ENCODE measurements at regions not wholly inside any gene's neighbourhood (a gene's known extent, or its start where the extent isn't known, plus 50 kb on each side); places are given as distances from the start of the nearest gene placed in this dataset.

DNA sequence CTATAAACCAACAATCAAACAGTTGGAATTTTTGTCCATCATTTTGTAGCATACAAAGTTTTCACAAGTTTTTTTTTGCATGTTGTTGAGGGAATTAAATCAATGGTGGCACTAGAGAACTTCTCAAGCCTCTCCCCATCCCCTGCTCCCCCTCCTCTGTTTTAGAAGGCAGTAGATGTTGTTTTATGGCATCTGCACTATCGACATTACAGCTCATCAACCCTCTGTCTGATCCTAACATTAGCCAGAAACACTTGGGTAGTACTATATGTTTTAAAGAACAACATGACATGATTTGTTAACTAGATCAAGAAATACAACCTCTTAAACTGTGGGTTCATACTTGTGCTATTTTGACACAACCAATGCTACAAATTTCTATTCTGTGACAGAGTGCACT, 306.5 kb upstream of the NR5A2 start:
- TF ChIP-seq RAD21 (conservative IDR thresholded peaks at IDR 0.05) (no peak), EP300 (conservative IDR thresholded peaks at IDR 0.05; ENCODE audit: poor library complexity, severe bottlenecking) (no peak), TAF1 (IDR thresholded peaks at IDR 0.05; ENCODE audit: low read depth) (no peak), SMC3 (conservative IDR thresholded peaks at IDR 0.05; ENCODE audit: poor library complexity) (no peak), POLR2AphosphoS5 (IDR thresholded peaks at IDR 0.05) (no peak), EZH2 (IDR thresholded peaks at IDR 0.05; ENCODE audit: borderline replicate concordance, insufficient read depth, low read length, poor library complexity, severe bottlenecking) (no peak), MXI1 (conservative IDR thresholded peaks at IDR 0.05; ENCODE audit: poor library complexity, severe bottlenecking) (no peak)
- TF ChIP-seq, protein P1, sequence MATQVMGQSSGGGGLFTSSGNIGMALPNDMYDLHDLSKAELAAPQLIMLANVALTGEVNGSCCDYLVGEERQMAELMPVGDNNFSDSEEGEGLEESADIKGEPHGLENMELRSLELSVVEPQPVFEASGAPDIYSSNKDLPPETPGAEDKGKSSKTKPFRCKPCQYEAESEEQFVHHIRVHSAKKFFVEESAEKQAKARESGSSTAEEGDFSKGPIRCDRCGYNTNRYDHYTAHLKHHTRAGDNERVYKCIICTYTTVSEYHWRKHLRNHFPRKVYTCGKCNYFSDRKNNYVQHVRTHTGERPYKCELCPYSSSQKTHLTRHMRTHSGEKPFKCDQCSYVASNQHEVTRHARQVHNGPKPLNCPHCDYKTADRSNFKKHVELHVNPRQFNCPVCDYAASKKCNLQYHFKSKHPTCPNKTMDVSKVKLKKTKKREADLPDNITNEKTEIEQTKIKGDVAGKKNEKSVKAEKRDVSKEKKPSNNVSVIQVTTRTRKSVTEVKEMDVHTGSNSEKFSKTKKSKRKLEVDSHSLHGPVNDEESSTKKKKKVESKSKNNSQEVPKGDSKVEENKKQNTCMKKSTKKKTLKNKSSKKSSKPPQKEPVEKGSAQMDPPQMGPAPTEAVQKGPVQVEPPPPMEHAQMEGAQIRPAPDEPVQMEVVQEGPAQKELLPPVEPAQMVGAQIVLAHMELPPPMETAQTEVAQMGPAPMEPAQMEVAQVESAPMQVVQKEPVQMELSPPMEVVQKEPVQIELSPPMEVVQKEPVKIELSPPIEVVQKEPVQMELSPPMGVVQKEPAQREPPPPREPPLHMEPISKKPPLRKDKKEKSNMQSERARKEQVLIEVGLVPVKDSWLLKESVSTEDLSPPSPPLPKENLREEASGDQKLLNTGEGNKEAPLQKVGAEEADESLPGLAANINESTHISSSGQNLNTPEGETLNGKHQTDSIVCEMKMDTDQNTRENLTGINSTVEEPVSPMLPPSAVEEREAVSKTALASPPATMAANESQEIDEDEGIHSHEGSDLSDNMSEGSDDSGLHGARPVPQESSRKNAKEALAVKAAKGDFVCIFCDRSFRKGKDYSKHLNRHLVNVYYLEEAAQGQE (IDR thresholded peaks at IDR 0.05; ENCODE audit: borderline replicate concordance) = no peak
- Histone ChIP-seq H3K9ac (ENCODE audit: low read length) (no peak overlapping the region), H3K36me3 (ENCODE audit: insufficient read depth, low read length) (no peaks in the 10 kb centered on the region), H3K9me2 (ENCODE audit: insufficient read depth, low read length) (no peaks in the 10 kb centered on the region), H4K20me1 (ENCODE audit: insufficient read depth) (no peaks in the 10 kb centered on the region), H3F3A (ENCODE audit: insufficient read depth, low read length, poor library complexity, severe bottlenecking) (no peaks in the 10 kb centered on the region), H3K4me2 (ENCODE audit: low read length) (no peak overlapping the region), H3K9me3 (ENCODE audit: low read length) (no peaks in the 10 kb centered on the region), H3K79me2 (replicated peaks; ENCODE audit: insufficient read depth, low read length) (no peaks in the 10 kb centered on the region), H2AFZ (ENCODE audit: low read depth, low read length) (no peak overlapping the region), H3K4me3 (ENCODE audit: low read length) (no peak overlapping the region), H3K27me3 (ENCODE audit: insufficient read depth, low read depth, low read length) (no peaks in the 10 kb centered on the region), H3K27ac (ENCODE audit: low read length) (no peak overlapping the region)

DNA sequence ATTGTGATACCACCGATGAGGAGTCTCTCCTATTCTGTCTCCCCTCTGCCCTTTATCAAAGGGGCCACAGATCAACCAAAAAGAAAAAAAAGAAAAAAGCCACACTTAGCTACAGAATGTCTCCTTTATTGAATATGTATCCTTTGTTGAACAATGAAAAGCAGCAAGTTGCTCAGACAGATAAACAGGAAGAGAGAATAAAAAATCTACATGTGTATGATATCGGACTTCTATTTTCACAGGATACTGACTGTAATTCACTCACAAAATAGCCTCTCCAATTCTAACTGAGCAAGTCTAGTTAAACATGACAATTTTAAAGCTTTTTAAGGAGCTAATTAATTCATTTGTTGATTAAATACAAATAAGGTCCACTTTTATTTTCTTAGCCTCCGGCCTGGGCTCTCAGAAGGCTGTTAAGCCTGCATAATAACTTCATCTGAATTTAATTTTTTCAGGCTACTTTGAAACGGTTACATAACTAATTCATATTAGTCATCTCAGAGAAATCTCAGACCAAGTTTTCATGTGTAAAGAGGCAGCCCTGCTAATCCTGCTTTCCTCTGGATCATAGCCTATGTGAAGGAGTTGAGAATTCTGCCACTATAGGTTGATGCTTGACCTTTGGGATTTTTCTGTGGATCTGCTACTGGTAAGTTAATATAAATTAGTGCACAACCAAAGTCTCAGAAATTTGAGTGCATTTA, 304.1 kb upstream of the NR5A2 start:
- H3K9ac ChIP-seq (ENCODE audit: low read length) = no peak overlapping the region
- H3K27me3 ChIP-seq (ENCODE audit: insufficient read depth, low read depth, low read length) = no peaks in the 10 kb centered on the region
- no peak overlapping the region for H3K4me2 ChIP-seq (ENCODE audit: low read length)
- no peaks in the 10 kb centered on the region for H3K9me2 ChIP-seq (ENCODE audit: insufficient read depth, low read length)
- H2AFZ ChIP-seq (ENCODE audit: low read depth, low read length) = no peak overlapping the region
- H4K20me1 ChIP-seq (ENCODE audit: insufficient read depth) = no peaks in the 10 kb centered on the region
- no peaks in the 10 kb centered on the region for H3K9me3 ChIP-seq (ENCODE audit: low read length)
- no peaks in the 10 kb centered on the region for H3K36me3 ChIP-seq (ENCODE audit: insufficient read depth, low read length)
- H3K79me2 ChIP-seq (replicated peaks; ENCODE audit: insufficient read depth, low read length) = no peaks in the 10 kb centered on the region
- H3K27ac ChIP-seq (ENCODE audit: low read length) = no peak overlapping the region
- TF ChIP-seq RAD21 (conservative IDR thresholded peaks at IDR 0.05) (no peak), SMC3 (conservative IDR thresholded peaks at IDR 0.05; ENCODE audit: poor library complexity) (no peak), TAF1 (IDR thresholded peaks at IDR 0.05; ENCODE audit: low read depth) (no peak), POLR2AphosphoS5 (IDR thresholded peaks at IDR 0.05) (no peak), EP300 (conservative IDR thresholded peaks at IDR 0.05; ENCODE audit: poor library complexity, severe bottlenecking) (no peak), EZH2 (IDR thresholded peaks at IDR 0.05; ENCODE audit: borderline replicate concordance, insufficient read depth, low read length, poor library complexity, severe bottlenecking) (no peak), MXI1 (conservative IDR thresholded peaks at IDR 0.05; ENCODE audit: poor library complexity, severe bottlenecking) (no peak)
- TF ChIP-seq, protein P1 (IDR thresholded peaks at IDR 0.05; ENCODE audit: borderline replicate concordance) = no peak
- TF ChIP-seq, protein P2, sequence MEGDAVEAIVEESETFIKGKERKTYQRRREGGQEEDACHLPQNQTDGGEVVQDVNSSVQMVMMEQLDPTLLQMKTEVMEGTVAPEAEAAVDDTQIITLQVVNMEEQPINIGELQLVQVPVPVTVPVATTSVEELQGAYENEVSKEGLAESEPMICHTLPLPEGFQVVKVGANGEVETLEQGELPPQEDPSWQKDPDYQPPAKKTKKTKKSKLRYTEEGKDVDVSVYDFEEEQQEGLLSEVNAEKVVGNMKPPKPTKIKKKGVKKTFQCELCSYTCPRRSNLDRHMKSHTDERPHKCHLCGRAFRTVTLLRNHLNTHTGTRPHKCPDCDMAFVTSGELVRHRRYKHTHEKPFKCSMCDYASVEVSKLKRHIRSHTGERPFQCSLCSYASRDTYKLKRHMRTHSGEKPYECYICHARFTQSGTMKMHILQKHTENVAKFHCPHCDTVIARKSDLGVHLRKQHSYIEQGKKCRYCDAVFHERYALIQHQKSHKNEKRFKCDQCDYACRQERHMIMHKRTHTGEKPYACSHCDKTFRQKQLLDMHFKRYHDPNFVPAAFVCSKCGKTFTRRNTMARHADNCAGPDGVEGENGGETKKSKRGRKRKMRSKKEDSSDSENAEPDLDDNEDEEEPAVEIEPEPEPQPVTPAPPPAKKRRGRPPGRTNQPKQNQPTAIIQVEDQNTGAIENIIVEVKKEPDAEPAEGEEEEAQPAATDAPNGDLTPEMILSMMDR (IDR thresholded peaks at IDR 0.05; ENCODE audit: poor library complexity, severe bottlenecking) = no peak
- H3F3A ChIP-seq (ENCODE audit: insufficient read depth, low read length, poor library complexity, severe bottlenecking) = no peaks in the 10 kb centered on the region
- no peak overlapping the region for H3K4me3 ChIP-seq (ENCODE audit: low read length)

All from neural cell (in vitro differentiated cells).